K562 (cell line): ENCODE measurements at regions not wholly inside any gene's neighbourhood (a gene's known extent, or its start where the extent isn't known, plus 50 kb on each side); places are given as distances from the start of the nearest gene placed in this dataset.

Experiments used
- ATAC-seq: fragments of 200-7000 bp; cut with Tn5 transposase; 3 replicates; pipeline ENCODE4 v1.9.1; 2020; ENCODE audit warnings: moderate library complexity
- BruUV-seq: library from RNA; stranded (reverse); fragments of 400-500 nt; replicated peaks from 2 replicates; lab custom pipeline; 2021; lab: Mats Ljungman, UMichigan
- CTCF ChIA-PET: fragments of 300-600 bp; formaldehyde crosslinking; extraction: SDS; loops from one replicate; lab custom pipeline; 2021; ENCODE audit warnings: low intra/inter-chr PET ratio; lab: Yijun Ruan, JAX
- POLR2A ChIA-PET: fragments of 300-600, 350-650 bp; sonication (Branson Sonifier 250); formaldehyde crosslinking; extraction: SDS; loops from one replicate; lab custom pipeline; 2021; ENCODE audit warnings: antibody characterized with exemption, inconsistent platforms; lab: Yijun Ruan, JAX
- DNase-seq, 4 experiments: peaks; one replicate each; pipeline versions ENCODE4 v3.0.0 to v3.0.0-alpha.2; 2011 to 2018; ENCODE audit warnings: low spot score in 3 of 4, mixed read lengths in 3 of 4; ENCODE audit errors: extremely low read depth in 1 of 4
- FAIRE-seq: peaks from 2 replicates; lab custom pipeline; 2011; peaks lifted over from hg19 to GRCh38; lab: Jason Lieb, UNC
- H2AFZ ChIP-seq: 2 replicates; pipeline ENCODE4 v1.6.0; 2011; ENCODE audit warnings: low read depth, low read length, control low read depth, inconsistent platforms
- H3K27ac ChIP-seq: fragments of 200-600 bp; 3 replicates; pipeline ENCODE4 v1.8.0; 2011; ENCODE audit warnings: low read depth, mild to moderate bottlenecking, control low read depth, inconsistent platforms, low read length, moderate library complexity, mixed read lengths; ENCODE audit errors: extremely low read depth
- H3K27me3 ChIP-seq, 2 experiments: fragments of 300-600 bp in 1 of 2; 2 replicates in 1 of 2; 3 replicates in 1 of 2; pipeline versions ENCODE4 v1.6.0 to v1.8.0; 2011; ENCODE audit warnings: inconsistent platforms in 2 of 2, low read length in 2 of 2, mild to moderate bottlenecking in 1 of 2, mixed read lengths in 1 of 2, moderate library complexity in 1 of 2; ENCODE audit not compliant: control insufficient read depth in 2 of 2, insufficient read depth in 2 of 2
- H3K36me3 ChIP-seq: fragments of 300-600 bp; 3 replicates; pipeline ENCODE4 v1.8.0; 2011; ENCODE audit warnings: mild to moderate bottlenecking, low read length, inconsistent platforms; ENCODE audit not compliant: control insufficient read depth, insufficient read depth
- H3K4me1 ChIP-seq, 2 experiments: fragments of 200-600 bp in 1 of 2; replicated peaks in 1 of 2; 2 replicates in 1 of 2; 3 replicates in 1 of 2; pipeline versions ENCODE4 v1.5.1 to v1.8.0; 2011; ENCODE audit warnings: inconsistent platforms in 2 of 2, low read length in 2 of 2, mild to moderate bottlenecking in 1 of 2, mixed read lengths in 1 of 2, moderate library complexity in 1 of 2; ENCODE audit not compliant: control insufficient read depth in 2 of 2, insufficient read depth in 2 of 2
- H3K4me2 ChIP-seq: 2 replicates; pipeline ENCODE4 v1.6.1; 2011; ENCODE audit warnings: low read length, control low read depth, inconsistent platforms, mixed read lengths; ENCODE audit not compliant: insufficient read depth
- H3K4me3 ChIP-seq: fragments of 200-600 bp; sonication (generic), shearing (Covaris generic); 2 replicates; pipeline ENCODE4 v1.5.1; 2016; ENCODE audit warnings: control low read depth, inconsistent platforms
- H3K79me2 ChIP-seq: fragments of 200-600 bp; 3 replicates; pipeline ENCODE4 v1.8.0; 2011; ENCODE audit warnings: low read length, inconsistent platforms; ENCODE audit not compliant: control insufficient read depth, insufficient read depth
- H3K9ac ChIP-seq, 2 experiments: 2 replicates each; pipeline versions ENCODE4 v1.6.0 to v1.6.1; 2011; ENCODE audit warnings: low read depth in 2 of 2, low read length in 2 of 2, control low read depth in 1 of 2, inconsistent platforms in 1 of 2, mild to moderate bottlenecking in 1 of 2, mixed read lengths in 1 of 2; ENCODE audit not compliant: insufficient read depth in 1 of 2
- H3K9me1 ChIP-seq: one replicate; pipeline ENCODE4 v1.6.0; 2011; ENCODE audit warnings: inconsistent platforms, mild to moderate bottlenecking, low read length, moderate library complexity; ENCODE audit not compliant: control insufficient read depth, insufficient read depth
- H3K9me3 ChIP-seq: replicated peaks from 2 replicates; pipeline ENCODE4 v1.5.1; 2011; ENCODE audit warnings: low read depth, low read length, inconsistent platforms; ENCODE audit not compliant: control insufficient read depth, insufficient read depth
- H4K20me1 ChIP-seq: replicated peaks from 2 replicates; pipeline ENCODE4 v1.6.1; 2011; ENCODE audit warnings: low read length, inconsistent platforms, mixed read lengths; ENCODE audit not compliant: control insufficient read depth, insufficient read depth
- HMGN3 ChIP-seq: IDR thresholded peaks from 2 replicates; pipeline ENCODE4 v1.6.1; 2011; ENCODE audit warnings: borderline replicate concordance, low read depth, mild to moderate bottlenecking, mixed read lengths, low read length; ENCODE audit not compliant: insufficient read length; ENCODE audit errors: extremely low read depth
- NCOA4 ChIP-seq: fragments of 450-650 bp; IDR thresholded peaks from 2 replicates; pipeline ENCODE4 v1.6.1; 2018; ENCODE audit warnings: mild to moderate bottlenecking; ENCODE audit not compliant: partially characterized antibody
- NR3C1 ChIP-seq: sonication (generic); formaldehyde crosslinking; IDR thresholded peaks from 2 replicates; pipeline ENCODE4 v1.8.1; 2022; ENCODE audit warnings: missing genetic modification reagents
- PCBP1 ChIP-seq: fragments of 200-400 bp; formaldehyde crosslinking; IDR thresholded peaks from 2 replicates; pipeline ENCODE4 v1.6.1; 2018; ENCODE audit warnings: mild to moderate bottlenecking, low read depth, low read length; ENCODE audit not compliant: poor library complexity, severe bottlenecking
- PRMT5 ChIP-seq: sonication (generic); formaldehyde crosslinking; IDR thresholded peaks from 2 replicates; pipeline ENCODE4 v1.5.0; 2020; ENCODE audit warnings: missing genetic modification reagents
- RBFOX2 ChIP-seq: fragments of 200-400 bp; formaldehyde crosslinking; IDR thresholded peaks from 2 replicates; pipeline ENCODE4 v1.6.1; 2017; ENCODE audit warnings: low read depth, mild to moderate bottlenecking, low read length, moderate library complexity
- TBP ChIP-seq: optimal IDR thresholded peaks from 2 replicates; pipeline ENCODE3; 2011; ENCODE audit warnings: low read depth, low read length, improper control_type of control experiment
- XRCC4 ChIP-seq: IDR thresholded peaks from one replicate; pipeline ENCODE4 v1.6.1; 2011; ENCODE audit not compliant: insufficient read depth, insufficient read length; ENCODE audit errors: extremely low read depth
- ZNF354B ChIP-seq: fragments of 250-450 bp; sonication (Bioruptor Pico); IDR thresholded peaks from 2 replicates; pipeline ENCODE4 v1.4.0; 2020
- ZNF384 ChIP-seq: IDR thresholded peaks from 2 replicates; pipeline ENCODE4 v1.6.1; 2012; ENCODE audit warnings: low read depth, low read length, improper control_type of control experiment
- ZNF511 ChIP-seq: sonication (generic); formaldehyde crosslinking; IDR thresholded peaks from 2 replicates; pipeline ENCODE4 v1.8.0; 2022; ENCODE audit warnings: mild to moderate bottlenecking, missing genetic modification reagents
- WGBS: fragments of 100-300 bp; shearing (Covaris generic); methylation state at CpG from one replicate; pipeline ENCODE4 v1.1.6; 2016; ENCODE audit warnings: low coverage, mixed read lengths; ENCODE audit not compliant: insufficient coverage; ENCODE audit errors: missing lambda C conversion rate; 5-methylcytosine and 5-hydroxymethylcytosine counted together
- in situ Hi-C: fragments of 300-500 bp; cut with MboI; formaldehyde crosslinking; loops from 4 replicates; pipeline ENCODE4 v1.15.0; 2018; ENCODE audit warnings: inconsistent platforms, mixed read lengths
- intact Hi-C: fragments of 100-400 bp; cut with micrococcal nuclease; formaldehyde crosslinking; loops from 2 replicates; pipeline ENCODE4 v1.14.2; 2022
- TF ChIP-seq, protein P1 (sequence below): fragments of 250-450 bp; sonication (Bioruptor Pico); IDR thresholded peaks from 2 replicates; pipeline ENCODE4 v1.5.0; 2020; ENCODE audit warnings: mild to moderate bottlenecking, borderline replicate concordance
- TF ChIP-seq, protein P2 (sequence below): fragments of 450-650 bp; IDR thresholded peaks from 2 replicates; pipeline ENCODE4 v1.7.0; 2016; ENCODE audit warnings: borderline replicate concordance
- TF ChIP-seq, protein P3 (sequence below): fragments of 250-450 bp; sonication (Bioruptor Pico); IDR thresholded peaks from 2 replicates; pipeline ENCODE4 v1.8.0; 2022; ENCODE audit warnings: inconsistent platforms, mild to moderate bottlenecking, moderate library complexity, borderline replicate concordance

GRCh38 chr1:199109160-199109559, 470.3 kb downstream of the PTPRC start:
- WGBS: 2% methylated on average over 3 of the region's 3 CpGs
- ATAC-seq: no peak
- intact Hi-C loops: no loop called here

More at GRCh38 chr1:199109160-199109559, 470.3 kb downstream of the PTPRC start:
- Histone ChIP-seq H3K4me1 (no peaks in the 10 kb centered on the region), H3K27ac (no peak overlapping the region), H3K4me3 (no peak overlapping the region), H3K4me2 (no peak overlapping the region), H3K36me3 (no peaks in the 10 kb centered on the region), H3K9ac (no peak overlapping the region), H3K9me1 (no peaks in the 10 kb centered on the region), H3K79me2 (no peaks in the 10 kb centered on the region), H3K27me3 (no peaks in the 10 kb centered on the region), H2AFZ (no peak overlapping the region), H3K9me3 (no peaks in the 10 kb centered on the region), H4K20me1 (no peaks in the 10 kb centered on the region)
- no peak for DNase-seq
- no peak for FAIRE-seq
- ChIA-PET CTCF (no interaction called here), POLR2A (interaction anchor here (0.6 to 1.0 kb wide), 2 partner anchors 15 to 754 kb away, joined by 3 read pairs; no protein-coding TSS in a partner anchor)
- in situ Hi-C loops: no loop called here
- TF ChIP-seq XRCC4 (no peak), ZNF384 (no peak), ZNF354B (CRISPR knock-in tag) (no peak), RBFOX2 (no peak), PCBP1 (no peak), HMGN3 (no peak), NR3C1 (CRISPR knock-in tag) (no peak), NCOA4 (no peak), ZNF511 (CRISPR knock-in tag) (no peak), TBP (no peak), PRMT5 (CRISPR knock-in tag) (no peak)
- TF ChIP-seq, protein P1, sequence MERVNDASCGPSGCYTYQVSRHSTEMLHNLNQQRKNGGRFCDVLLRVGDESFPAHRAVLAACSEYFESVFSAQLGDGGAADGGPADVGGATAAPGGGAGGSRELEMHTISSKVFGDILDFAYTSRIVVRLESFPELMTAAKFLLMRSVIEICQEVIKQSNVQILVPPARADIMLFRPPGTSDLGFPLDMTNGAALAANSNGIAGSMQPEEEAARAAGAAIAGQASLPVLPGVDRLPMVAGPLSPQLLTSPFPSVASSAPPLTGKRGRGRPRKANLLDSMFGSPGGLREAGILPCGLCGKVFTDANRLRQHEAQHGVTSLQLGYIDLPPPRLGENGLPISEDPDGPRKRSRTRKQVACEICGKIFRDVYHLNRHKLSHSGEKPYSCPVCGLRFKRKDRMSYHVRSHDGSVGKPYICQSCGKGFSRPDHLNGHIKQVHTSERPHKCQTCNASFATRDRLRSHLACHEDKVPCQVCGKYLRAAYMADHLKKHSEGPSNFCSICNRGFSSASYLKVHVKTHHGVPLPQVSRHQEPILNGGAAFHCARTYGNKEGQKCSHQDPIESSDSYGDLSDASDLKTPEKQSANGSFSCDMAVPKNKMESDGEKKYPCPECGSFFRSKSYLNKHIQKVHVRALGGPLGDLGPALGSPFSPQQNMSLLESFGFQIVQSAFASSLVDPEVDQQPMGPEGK (CRISPR knock-in tag): no peak
- TF ChIP-seq, protein P2, sequence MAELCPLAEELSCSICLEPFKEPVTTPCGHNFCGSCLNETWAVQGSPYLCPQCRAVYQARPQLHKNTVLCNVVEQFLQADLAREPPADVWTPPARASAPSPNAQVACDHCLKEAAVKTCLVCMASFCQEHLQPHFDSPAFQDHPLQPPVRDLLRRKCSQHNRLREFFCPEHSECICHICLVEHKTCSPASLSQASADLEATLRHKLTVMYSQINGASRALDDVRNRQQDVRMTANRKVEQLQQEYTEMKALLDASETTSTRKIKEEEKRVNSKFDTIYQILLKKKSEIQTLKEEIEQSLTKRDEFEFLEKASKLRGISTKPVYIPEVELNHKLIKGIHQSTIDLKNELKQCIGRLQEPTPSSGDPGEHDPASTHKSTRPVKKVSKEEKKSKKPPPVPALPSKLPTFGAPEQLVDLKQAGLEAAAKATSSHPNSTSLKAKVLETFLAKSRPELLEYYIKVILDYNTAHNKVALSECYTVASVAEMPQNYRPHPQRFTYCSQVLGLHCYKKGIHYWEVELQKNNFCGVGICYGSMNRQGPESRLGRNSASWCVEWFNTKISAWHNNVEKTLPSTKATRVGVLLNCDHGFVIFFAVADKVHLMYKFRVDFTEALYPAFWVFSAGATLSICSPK: no peak
- TF ChIP-seq, protein P3, sequence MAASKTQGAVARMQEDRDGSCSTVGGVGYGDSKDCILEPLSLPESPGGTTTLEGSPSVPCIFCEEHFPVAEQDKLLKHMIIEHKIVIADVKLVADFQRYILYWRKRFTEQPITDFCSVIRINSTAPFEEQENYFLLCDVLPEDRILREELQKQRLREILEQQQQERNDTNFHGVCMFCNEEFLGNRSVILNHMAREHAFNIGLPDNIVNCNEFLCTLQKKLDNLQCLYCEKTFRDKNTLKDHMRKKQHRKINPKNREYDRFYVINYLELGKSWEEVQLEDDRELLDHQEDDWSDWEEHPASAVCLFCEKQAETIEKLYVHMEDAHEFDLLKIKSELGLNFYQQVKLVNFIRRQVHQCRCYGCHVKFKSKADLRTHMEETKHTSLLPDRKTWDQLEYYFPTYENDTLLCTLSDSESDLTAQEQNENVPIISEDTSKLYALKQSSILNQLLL: no peak
- no TSS peak for BruUV-seq
